ENCODE measurements at regions not wholly inside any gene's neighbourhood (a gene's known extent, or its start where the extent isn't known, plus 50 kb on each side); places are given as distances from the start of the nearest gene placed in this dataset.
"Not testable (repeated sequence)": the region's sequence is repeated elsewhere in the genome, so short reads cannot be mapped to it uniquely, and the experiment has no call there.

DNA sequence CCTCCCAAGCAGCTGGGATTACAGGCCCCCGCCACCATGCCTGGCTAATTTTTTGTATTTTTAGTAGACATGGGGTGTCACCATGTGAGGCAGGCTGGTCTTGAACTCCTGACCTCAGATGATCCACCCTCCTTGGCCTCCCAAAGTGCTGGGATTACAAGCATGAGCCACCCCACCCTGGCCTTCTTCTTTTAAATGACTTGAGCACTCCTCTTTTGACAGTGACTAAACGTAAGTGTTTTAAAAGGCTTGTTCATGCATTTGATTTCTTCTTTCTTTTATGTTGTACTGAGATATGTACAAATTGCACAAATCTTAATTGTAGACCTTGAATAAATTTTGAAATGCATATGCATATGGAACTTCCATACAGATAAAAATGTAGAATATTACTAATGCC lies 337.9 kb downstream of the CETN3 start:
- no peak for DNase-seq

DNA sequence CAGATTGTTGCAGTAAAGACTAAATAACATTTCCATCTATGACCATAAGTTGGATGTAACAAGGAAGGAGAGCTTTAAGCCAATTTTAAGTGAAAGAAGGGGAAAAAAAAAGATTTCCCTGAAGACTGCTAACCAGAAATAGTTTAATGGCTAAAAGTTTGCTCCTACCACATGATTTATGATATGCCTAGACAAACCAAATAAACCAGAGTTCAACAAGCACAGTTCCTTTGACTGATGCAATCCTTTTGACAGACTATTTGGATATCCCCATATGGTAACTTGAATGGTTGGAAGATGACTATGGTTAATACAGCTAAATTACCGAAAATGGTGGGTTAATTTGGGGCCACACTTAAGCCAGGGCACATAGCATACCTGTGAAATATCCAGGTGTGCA lies 338.5 kb downstream of the CETN3 start:
- DNase-seq, result no peak

DNA sequence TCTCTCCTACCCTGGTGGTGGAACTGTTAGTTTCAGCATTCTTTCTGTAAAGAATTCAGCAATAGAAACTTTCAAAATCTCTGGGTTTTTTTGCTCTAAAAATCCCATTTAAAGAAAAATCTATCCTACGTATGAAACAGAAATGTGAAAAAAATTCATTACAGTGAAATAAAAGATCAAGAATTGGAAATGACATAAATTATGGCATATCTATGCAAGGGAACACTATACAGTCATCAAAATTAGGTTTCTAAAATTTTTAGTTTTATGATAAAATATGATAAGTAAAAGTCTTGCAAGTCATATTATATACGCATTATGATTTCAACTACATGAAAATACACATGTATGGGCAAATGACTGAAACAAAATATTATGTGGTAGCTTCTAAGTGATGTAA lies 342.6 kb downstream of the CETN3 start:
- DNase-seq, result no peak

DNA sequence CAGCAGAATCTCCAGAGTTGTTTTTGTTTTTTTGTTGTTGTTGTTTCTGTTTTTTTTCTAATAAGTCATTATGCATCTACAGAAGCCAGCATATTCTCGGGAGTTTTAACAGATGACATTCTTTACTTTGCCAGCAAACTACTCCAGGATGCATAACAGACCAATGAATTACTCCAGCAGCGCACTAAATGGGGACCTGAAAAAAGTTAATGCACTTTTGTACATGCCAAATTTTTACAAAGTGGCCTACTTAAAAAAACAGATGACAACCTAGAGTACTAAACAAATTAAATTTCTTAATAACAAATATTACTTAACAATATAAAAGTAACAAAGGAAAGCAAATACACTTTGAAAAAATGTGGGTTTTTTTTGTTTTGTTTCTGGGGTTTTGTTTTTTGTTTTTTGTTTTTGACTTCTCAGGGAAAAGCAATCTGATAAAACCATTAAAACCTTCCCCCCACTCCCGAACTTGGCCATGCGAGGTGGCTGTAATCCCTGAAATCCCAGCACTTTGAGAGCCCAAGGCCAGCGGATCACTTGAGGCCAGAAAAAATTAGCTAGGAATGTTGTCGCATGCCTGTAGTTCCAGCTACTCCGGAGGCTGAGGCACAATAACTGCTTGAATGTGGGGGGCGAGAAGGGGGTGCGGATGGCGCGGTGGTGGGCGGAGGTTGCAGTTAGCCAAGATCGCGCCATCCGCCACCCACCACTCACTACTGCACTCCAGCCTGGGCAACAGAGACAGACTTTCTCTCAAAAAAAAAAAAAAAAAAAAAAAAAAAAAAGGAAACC lies 352.4 kb downstream of the CETN3 start:
- peak in 1 of 58 donors; percentile 1 for DNase-seq

DNA sequence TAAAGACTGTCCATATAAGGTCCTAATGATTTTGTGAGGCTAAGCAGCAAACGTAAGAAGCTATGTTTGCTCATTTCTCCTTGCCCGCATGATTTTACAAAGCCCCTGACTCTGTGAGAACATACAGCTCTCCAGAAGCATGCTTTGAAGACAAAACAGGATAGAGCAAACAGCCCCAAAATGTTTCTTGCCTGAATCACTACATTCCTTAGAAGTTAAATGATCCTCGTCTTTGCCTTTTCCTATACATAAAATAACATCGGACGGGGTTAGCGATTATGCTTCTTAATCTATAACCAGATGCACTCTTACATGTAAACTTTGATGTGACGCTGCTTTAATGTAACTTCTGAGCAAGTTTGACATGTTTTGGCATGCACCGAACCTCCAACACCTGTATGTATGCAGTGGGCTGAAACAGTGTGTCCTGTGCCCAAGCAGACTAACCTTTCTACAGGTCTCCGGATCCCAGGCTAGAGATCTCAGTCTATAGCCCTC lies 353.7 kb downstream of the CETN3 start:
- DNase-seq, result no peak

DNA sequence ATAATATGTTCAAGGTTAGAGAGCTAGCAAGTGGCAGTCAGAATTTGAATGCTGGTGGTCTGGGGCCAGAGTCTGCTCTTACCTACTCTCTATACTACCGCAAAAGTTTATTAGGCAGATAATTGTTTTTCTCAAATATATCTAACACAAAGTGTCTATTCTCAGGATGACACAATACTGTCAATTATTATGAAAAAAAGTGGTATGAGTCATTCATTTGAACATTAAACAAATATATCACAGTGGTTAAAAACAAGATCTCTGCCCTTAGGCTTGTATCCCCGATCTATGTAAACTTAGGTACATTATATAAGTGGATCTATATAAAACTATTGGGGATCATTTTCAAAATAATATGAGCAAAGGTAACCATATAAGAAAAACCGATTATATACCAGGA lies 354.9 kb downstream of the CETN3 start:
- DNase-seq, result no peak

DNA sequence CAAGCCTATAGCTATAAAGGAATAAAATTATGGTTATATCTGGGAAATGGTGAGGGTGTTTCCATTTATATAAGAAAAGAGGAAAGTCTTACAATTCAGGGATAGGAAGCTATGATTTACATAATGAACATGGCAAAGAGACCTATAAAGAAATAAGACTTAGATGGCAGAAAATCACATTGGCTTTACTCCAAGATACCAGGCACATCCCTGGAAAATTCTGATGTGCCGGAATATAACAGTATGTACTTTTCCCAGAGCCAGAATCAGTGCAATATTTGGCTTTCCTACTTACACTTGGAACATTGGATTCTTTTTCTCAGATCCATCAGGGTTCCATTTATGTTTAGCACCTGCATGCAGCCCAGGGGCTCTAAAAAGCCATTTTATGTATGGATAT lies 357.8 kb downstream of the CETN3 start:
- DNase-seq, result no peak

DNA sequence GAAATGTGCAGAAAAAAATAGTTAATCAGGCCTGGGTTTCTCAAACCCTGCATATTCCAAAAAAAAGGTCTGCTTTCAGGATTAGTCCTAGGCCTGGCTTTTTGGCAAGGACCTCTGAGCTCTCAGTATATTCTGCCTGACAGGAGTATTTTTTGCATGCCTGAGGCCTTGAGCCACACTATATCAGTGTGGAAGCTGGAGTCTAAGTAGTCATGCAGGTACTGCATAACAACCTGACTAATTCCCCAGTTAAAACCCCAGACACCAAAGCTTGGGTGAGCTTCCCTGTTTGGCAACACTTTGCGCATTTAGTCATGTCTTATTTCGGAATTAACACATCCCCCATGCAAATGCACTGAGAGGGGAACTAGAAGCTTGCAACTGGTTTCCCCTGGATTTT lies 359.5 kb downstream of the CETN3 start:
- DNase-seq, result peak in 2 of 58 donors; percentile 0 to 5

DNA sequence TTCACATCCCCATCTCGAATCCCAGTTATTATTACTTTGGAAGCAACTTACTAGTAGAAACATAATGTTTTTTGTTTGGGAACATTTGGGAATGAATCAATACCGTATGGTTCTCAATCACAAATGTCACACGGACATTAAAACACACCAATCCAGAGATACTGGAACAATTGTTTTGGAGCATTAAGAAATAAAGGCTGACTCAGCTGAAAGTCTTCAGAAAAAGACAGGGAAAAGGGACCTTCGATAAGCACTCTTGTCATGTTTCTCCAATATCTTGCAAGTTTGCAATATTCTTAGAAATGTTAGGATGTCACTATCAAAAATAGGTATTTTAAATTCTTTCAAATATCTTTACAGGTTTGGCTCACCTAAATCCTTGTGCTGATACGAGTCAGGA lies 362.4 kb downstream of the CETN3 start:
- no peak for DNase-seq

DNA sequence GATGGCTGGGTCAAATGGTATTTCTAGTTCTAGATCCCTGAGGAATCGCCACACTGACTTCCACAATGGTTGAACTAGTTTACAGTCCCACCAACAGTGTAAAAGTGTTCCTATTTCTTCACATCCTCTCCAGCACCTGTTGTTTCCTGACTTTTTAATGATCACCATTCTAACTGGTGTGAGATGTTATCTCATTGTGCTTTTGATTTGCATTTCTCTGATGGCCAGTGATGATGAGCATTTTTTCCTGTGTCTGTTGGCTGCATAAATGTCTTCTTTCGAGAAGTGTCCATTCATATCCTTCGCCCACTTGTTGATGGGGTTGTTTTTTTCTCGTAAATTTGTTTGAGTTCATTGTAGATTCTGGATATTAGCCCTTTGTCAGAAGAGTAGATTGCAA lies 369.5 kb downstream of the CETN3 start:
- not testable (repeated sequence) for DNase-seq

DNA sequence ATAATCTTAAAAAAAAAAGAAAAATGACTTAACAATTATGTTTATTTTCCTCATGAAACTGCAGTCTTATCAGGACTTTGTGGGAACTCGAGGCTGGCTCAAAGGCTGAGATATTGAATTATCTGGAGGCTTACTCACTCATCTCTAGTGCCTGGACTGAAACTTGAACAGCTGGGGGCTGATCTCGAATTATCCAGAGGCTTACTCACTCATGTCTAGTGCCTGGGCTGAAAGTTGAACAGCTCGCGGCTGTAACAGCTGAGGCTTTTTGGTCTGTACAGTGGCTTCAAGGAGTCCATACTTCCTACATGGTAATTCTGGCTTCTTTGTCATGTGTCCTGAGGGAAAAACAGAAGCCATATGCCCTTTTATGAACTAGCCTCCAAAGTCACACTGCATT lies 371.9 kb downstream of the CETN3 start:
- no peak for DNase-seq

DNA sequence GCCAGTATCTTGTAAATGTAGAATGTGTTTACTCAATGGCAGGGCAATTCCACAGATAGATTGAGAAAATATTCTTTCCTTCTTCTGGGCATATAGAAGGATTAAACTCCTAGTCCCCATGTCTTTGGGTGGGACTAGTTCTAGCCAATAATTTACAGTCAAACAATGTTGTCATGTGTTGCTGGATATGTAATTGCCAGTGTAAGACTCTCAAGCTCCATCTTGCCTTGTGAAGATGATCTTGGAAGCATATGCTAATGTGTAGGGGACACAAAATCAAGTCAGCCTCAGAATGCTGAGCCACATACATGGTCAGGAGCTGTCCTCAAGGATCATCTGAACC lies 386.9 kb downstream of the CETN3 start:
- no peak for DNase-seq

DNA sequence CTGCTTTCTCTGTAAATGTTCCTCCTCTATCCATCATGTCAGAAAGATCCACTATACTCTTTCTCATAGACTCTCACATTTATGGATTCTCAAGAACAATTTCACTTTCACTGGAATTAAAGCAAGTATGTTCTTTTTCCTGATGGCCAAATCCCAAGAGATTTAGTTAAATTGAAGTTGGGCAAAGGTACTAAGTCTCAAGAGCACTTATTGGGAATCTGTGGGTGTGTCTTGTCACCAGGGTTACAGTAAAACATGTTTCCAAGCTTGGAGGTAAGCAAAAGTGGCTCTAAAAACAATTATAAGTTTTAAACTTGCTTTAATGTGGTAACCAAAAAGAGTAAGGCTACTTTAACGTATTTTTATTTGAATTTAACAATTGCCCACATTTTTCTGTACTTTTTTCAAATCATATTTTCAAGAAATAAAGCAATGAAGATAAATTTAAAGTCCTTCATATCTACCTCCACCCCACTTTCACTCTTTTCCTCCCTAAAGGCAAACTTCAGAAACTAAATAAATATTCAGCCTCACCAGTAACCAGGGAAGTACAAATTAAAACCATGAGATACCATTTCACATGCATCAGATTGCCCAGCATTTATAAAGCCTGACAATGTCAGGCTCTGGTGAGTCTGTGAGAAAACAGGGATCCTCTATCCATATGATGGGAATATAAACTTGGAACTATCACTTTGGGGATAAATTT lies 387.4 kb downstream of the CETN3 start:
- DNase-seq, result no peak

DNA sequence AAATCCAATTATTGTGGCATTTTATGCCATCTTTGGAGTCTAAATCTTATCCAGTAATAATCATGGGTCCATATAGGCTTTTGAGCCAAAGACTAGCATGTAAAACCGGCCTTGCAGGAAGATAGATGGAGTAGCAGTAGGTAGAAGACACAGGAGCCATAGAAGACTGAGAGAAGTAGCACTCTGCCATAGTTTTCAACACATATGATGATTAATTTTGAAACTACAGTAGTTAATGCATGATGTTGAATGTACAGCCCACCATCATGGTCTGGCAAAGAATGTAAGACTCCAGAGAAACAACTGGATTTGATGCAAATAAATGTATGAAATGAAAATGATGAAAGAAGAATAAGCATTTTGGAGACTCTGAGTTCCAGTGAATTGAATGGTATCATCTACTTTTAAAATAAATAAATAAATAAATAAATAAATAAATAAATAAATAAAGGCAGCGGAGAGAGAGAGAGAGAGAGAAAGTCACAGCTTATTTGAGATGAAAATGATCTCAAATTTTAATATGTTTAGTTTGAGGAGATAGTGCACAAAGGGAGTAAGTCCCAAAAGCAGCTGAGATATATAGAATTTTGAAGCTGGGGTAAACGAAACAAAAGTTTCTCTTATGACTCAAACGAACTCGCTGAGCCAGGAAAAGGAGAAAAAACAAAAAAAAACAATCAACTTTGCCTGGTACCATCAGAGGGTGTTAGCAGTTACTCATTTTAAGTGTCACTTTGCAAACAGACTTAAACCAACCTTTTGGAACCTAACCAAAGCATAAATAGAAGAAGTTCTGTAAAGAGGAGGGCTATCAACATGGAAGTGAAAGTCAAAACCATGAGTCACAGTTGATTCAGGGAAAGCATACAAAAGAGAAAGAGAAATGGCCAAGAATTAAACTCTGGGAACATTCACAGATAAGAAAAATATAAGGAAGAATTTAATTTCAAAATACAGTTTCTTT lies 388.7 kb downstream of the CETN3 start:
- DNase-seq, result peak in 2 of 58 donors; percentile 5 to 29

DNA sequence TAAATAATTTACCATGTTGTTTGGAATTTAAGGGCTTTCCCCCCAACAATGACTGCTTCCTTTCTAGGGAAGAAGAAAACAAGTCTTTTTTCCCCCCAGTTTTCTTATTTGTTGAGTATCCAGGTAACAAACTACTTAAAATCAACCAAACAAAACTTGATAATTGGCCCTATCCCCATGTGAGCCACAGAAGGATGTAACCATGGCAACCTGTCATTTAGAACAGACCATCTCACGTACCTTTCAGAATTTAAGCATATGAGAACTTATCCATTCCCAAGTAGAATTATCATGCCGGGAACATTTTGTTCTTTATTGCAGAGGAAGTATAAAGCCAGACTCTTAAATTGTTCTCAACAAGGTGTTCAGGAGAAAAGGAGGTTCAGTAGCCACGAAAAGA lies 392.3 kb downstream of the CETN3 start:
- DNase-seq, result no peak

DNA sequence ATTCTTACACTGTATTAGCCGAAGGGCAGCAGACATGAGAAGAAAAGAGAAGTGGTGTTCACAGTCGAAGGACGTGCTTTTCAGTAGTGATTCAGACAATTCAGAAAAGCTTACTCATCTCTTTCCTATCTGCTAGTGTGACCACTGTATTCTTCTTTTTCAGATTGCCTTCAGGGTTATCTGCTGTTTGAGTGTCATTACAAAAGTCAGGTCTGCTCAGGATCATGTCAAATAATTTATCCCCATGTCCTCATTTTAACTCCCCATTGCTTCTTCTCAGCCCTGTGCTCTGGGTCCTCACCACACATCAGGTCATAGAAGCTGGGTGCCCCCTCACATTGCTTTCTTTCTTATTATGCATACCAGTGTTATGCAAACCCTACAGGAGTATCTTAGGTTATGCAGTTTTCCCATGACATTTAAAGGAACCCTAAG lies 394.0 kb downstream of the CETN3 start:
- DNase-seq, result peak in 1 of 58 donors; percentile 25

DNA sequence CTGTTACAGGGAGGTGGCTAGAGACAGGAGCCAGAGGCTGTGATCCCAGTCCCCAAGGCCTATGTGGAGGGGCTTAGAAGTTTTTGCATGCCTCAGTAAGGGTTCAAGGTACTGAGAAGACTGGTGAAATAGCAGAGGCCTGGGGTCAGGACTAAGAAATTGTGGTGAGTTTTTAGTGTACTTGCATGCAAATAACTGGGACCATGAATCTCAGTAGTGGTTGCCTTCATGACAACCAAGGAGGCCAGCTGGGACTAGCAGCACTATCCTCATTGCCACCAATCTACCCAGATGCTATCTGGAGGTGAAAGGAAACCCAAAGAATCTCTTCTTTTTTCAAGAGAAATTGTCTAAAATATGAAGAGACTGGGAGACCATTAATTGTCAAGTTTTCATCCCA lies 395.1 kb downstream of the CETN3 start:
- no peak for DNase-seq

DNA sequence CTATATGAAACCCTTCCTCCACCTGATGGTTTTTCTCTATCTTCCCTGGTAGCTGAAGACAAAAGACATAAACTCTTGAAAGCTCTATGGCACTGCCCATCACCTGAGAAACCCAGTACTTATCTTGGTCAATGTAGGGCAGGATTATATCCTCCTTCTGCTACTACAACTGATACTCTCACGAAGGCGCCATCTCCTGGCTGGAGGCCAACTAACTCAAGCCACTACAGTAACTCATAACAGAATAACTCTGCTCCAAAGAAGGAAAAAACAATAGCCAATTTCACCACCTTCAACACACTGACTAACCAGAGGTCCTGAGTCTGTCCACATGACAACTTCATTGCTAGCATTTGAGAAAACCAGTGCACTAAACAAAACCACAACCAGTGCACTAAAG lies 409.2 kb downstream of the CETN3 start:
- no peak for DNase-seq

DNA sequence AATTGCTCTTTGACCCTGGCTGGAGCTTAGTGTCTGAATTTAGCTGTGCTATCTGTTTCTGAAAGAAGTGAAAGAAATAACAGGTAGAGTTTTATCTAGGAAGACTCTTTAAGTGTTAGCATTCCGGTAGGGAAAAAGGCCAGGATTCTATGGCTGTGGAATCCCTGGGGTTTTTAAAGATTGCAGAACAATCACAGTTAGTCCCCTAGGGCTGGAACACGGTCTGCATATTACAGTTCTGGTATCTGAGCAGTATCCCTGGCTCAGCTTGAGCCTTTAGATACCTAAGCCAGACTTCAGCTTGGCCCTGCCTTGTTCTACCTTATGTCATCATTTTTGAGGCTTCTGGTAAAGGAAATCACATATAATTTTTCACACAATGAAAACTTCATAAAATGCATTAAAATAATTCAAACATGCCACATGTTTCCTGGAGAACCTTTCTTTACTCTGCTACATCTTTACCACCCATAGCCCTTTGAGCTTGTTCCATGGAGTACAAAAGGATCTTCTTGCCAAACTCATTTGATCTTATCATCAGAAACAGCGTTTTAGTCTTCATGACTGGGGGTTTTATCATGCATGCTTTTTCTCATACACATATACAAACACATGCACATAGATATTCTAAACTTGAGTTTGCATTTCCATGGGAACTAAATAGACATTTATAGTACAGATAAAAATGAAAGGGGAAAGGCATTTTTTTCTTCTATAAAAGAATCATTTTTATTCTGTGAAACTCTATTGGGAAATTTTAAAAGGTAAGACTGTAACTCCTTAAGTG lies 410.8 kb downstream of the CETN3 start:
- DNase-seq, result no peak

DNA sequence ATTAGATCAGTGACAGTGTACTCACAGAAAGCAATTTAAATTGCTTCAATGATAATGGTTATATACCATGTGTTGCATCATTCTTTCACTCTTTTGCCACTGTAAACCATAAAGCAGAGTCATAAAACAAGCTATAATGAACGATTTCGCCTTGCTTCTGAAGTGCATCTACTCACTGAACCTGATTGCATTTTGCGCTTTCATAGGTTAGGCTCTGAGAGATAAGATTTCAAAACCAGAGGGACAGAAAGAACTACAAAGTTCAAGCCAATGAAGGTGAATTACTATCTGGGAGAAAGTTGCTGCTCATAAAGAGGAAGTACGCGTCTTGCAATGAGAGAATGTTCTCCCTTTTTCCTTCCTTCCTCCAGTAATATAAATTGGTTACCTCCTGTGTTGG lies 412.7 kb downstream of the CETN3 start:
- DNase-seq, result no peak

DNA sequence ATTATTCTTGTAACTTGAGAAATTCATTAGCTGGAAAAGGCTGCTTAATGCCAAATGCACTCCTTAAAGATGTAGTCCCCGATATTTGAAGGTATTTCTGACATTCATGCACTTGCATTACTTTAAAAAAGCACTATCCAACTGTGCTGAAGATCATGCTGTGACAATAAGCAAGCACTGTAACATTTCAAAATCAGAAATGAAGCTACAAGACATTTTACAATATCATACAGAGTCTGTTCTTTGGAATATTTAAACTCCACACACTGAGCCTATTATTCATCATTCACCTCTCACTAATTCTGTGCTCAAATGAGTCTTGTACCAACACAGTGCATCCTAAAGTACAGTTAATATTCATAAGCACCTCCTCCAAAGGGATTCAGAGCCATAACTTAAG lies 413.2 kb downstream of the CETN3 start:
- no peak for DNase-seq

All from anterior cingulate cortex (tissue), 58 donors.